Tibial nerve (tissue), 4 donors: ENCODE measurements at regions not wholly inside any gene's neighbourhood (a gene's known extent, or its start where the extent isn't known, plus 50 kb on each side); places are given as distances from the start of the nearest gene placed in this dataset.

ENCODE experiments used
- CTCF ChIP-seq, 5 experiments: fragments of 200-600 bp in 3 of 5; fragments of 450-650 bp in 2 of 5; sonication (generic) in 3 of 5; IDR thresholded peaks; one replicate each; pipeline ENCODE4 v1.5.1; 2016 to 2019; ENCODE audit warnings: antibody characterized with exemption in 5 of 5, mild to moderate bottlenecking in 3 of 5, moderate library complexity in 2 of 5
- EP300 ChIP-seq, 2 donors: sonication (generic); formaldehyde crosslinking; IDR thresholded peaks; one replicate each; pipeline ENCODE4 v1.6.1; 2017; ENCODE audit warnings: antibody characterized with exemption in 2 of 2, mild to moderate bottlenecking in 1 of 2
- POLR2A ChIP-seq, 2 donors: fragments of 450-650 bp; IDR thresholded peaks; one replicate each; pipeline ENCODE4 v1.6.1; 2017; ENCODE audit warnings: antibody characterized with exemption in 2 of 2, mild to moderate bottlenecking in 2 of 2, moderate library complexity in 2 of 2

- TF ChIP-seq CTCF (IDR thresholded peaks at IDR 0.05): no peak
- TF ChIP-seq EP300 (IDR thresholded peaks at IDR 0.05): no peak
- TF ChIP-seq POLR2A (IDR thresholded peaks at IDR 0.05): no peak
Observed at GRCh38 chr13:22563272-22563671, 617.5 kb upstream of the SGCG start.
